Suppressor macrophage treated with lipopolysaccharide for 1 hour (primary cell): ENCODE measurements at regions not wholly inside any gene's neighbourhood (a gene's known extent, or its start where the extent isn't known, plus 50 kb on each side); places are given as distances from the start of the nearest gene placed in this dataset.

Experiments used
- DNase-seq, 3 donors: peaks; one replicate each; pipeline ENCODE4 v3.0.0-alpha.2; 2020 to 2022

DNA sequence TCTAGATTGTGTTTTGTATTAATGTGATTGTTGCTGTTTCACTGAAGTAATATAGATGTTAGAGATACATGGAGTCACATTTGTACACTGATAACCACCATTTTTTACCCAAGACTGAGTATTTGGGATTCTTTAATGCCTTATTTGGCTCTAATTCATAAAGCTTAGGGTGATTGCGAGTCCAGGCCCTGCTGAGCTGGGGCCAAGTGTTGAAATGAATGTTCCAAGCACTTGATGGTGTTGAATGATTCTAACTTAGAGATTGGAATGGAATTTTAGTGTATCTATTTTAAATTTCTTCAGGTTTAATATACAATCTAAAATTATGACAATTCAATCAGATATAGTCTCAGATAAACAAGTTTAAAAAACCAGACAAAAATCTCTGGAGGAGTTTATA lies 329.4 kb upstream of the SLC35B3 start:
- no peak for DNase-seq

DNA sequence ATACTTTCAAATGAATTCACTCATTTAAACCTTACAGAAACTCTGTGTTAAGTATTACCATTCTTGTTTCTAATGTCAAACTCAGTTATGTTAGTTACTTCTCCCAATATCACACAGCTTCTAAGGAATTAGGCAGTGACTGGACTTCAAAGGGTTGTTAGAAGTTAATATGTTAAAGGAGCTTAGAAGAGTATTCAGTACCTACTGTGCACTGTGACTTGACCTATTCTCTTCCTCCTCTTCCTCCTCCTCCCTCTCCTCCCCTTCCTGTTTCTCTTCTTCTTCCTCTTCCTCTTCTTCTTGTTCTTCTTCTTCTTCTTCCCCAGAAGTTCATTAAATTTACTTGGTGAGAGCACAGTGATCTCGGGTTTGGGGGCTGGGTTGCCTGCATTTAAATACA lies 325.6 kb upstream of the SLC35B3 start:
- no peak for DNase-seq

DNA sequence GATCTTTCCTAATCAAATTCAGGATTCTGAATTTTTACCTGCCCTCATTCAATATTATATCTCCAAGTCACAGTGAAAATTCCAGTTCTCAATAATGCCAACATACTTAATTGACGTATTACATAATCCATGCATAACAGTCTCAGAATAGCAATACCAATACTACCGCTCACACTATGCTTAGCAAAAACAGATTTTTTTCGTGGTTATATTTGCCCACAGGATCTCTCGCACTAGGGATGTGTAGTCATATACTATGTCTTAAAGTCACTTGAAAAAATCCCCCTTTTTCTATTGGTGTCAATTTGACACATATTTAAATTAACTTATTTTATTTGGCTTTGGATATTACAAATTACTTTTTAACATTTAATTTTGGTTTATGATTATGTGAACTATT lies 323.1 kb upstream of the SLC35B3 start:
- no peak for DNase-seq

DNA sequence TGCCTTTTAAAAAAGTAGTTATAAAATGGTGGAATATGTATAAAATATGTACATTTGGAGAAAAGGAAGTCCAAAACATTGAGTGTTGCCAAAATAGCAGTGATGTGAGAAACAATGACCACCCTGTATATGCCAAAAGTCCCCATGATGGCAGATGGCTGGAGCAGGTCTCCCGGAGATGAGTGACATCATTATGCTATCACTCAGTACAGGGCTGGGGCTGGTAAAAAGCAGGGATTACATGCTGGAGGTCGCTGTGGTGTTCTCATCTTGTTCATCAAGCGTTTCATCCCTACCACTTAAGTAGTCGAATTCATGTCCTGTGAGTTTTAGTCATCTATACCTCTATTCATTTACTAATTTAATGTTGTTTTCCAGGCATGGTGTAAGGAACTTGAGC lies 315.3 kb upstream of the SLC35B3 start:
- no peak for DNase-seq

DNA sequence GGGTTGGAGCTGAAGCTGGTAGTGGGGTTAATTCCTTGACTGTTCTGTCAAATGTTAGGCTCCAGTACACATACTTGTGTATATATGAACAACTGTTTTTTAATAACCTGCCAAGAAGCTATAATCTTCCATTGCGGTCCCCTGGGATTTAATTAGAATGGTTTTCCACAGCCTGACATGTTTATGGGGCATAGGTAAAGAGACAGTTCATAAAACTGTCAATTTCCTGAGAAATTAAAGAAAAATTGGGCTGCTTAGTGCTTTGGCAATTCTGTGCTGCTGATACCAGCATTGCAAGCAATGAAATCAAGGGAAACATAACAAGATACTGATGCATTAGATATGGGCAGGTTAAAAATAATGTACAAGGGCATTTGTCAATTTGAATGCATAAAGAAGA lies 314.1 kb upstream of the SLC35B3 start:
- DNase-seq: no peak

DNA sequence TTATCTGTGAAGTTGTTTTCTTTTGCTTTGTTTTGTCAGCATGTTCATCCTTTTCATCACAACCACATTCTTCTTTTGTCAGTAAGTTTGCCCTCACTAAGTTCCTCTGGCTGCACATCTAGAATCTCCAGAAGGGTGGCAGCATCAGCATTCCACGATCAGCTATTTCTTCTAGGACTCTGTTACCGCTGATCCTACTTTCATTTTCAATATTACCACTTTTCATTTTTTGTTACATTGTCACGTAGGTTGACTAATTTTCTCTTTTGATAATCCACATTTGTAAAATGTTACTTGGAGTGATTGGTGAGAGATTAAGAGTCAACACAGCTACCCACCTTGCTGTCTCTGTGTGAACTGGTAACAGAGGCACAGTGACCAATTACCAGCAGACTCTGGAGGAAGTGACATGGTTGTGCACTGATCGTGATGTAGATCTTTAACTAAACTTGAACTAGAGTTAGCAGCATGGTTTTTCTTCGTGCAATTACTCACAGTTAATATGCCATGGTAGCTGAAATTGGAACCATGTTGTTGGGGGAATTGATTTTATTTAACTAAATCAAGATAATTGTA lies 307.9 kb upstream of the SLC35B3 start:
- DNase-seq: peak; percentile 30 to 37 (median 35)

DNA sequence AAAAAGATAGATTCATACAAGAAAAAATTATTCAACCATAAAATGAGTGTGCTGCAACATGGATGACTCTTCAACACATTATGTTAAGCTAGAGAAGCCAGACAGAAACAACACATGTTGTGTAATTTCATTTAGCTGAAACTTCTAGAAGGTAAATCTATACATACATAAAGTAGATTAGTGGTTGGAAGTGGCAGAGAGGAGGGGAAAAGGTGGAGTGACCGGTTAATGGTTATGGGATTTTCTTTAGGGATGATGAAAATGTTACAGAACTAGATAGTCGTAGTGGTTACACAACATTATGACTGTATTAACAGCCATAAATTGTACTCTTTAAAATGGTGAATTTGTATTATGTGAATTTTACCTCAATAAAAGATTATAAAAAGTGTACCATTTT lies 304.1 kb upstream of the SLC35B3 start:
- DNase-seq: no peak

DNA sequence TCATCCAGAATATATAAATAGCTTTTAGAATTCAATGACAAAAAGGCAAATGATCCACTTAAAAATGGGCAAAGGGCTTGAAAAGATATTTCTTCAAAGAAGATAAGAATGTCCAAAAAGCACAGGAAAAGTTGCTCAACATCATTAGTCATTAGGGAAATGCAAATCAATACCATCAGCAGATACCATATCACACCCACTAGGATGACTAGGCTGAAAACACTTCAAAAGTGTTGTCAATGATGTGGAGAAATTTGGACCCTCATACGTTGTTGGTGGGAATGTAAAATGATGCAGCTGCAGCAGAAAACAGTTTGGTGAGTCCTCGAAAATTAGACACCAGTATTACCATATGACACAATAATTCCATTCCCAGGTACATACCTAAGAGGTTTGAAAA lies 303.6 kb upstream of the SLC35B3 start:
- DNase-seq: peak; percentile 18 to 56 (median 50)

DNA sequence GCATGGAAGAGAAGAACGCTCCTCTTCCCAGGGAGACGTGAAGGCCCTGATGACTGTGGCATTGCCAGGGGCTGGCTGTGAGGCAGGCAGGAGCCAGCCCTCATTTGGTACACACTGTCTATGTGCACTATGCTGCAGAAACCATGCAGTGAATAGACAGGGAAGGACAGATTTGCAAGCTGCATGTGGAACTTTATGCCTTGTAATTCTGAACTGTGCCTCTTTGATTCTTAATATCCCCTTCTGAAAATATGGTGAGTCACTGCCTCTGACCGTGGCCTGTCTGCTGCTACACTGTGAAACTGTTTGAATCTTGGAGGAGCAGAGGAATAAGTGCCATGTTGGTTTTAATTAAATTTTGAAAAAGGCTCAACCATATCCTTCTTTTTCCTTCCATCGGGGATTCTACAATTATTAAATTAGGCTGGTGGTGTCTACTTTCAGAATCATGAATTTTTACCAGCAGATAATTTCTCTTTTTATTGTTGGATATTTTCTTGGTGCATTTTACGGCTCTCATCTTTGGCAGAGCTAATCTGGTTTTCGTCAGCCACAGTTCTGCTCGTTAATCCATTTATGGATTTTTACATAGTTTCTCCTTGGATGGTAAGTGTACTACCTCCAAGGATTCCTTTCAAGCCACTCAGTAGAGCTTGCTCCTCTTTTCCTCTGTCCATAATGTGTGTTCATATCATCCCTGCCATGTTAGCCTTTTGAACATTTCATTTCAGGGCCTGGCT lies 301.0 kb upstream of the SLC35B3 start:
- DNase-seq: peak in 1 of 3 donors; percentile 6

DNA sequence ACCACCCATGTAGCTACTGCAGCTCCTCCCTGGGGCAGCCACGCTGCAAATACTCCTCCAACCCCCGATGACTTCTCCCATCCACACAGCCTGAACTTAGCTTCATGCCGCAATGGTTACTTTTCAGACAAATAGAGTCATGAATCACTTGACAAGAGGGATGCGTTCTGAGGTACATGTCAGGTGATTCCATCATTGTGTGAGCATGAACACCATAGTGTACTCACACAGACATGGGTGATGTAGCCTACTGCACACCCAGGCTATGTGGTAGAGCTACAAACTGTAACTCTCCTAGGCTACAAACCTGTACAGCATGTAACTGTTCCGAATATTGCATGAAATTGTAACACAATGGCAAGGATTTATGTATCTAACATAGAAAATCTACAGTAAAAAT lies 298.5 kb upstream of the SLC35B3 start:
- no peak for DNase-seq

DNA sequence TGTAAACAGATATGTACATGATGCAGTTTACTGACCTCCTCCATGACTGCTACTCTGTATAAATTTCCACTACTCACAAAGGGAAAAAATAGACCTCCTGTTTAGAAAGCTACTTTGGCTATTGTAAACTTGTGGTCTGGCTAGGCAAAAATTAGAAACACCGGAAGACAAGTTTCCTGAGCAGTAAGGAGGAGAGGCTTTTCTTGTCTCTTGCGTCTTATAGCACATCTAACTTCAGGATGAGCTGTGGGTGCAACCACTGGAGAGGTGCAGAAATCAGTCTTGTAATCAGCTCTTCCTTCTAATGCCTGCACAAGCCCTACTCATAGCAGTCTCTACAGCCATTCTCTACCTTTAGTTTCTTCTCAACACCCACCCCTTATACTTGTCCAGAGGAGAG lies 296.5 kb upstream of the SLC35B3 start:
- no peak for DNase-seq

DNA sequence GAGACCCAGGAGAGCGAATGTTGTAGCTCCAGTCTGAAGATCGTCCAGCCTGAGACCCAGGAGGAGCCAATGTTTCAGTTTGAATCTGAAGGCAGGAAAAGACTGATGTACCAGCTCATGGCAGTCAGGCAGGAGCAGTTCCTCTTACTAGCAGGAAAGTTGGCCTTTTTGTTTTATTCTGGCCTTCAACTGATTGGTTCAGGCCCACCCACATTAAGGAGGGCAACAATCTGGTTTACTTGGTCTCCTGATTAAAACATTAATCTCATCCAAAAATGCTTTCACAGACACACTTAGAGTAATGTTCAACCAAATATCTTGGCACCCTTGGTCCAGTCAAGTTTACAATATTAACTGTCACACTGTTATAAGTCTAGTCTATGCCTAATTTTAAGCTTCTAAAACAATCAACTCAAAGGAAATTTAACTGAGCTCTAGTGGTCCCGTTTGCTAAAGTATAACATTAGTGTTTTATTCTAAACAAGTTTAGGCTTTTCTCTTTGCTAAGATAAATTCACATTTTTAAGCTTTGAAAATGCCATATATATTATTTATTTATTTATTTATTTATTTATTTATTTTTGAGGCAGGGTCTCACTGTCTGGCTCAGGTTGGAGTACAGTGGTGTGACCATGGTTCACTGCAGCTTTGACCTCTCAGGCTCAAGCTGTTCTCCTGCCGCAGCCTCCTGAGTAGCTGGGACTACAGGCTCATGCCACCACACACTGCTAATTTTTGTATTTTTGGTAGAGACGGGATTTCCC lies 275.5 kb upstream of the SLC35B3 start:
- DNase-seq: no peak

DNA sequence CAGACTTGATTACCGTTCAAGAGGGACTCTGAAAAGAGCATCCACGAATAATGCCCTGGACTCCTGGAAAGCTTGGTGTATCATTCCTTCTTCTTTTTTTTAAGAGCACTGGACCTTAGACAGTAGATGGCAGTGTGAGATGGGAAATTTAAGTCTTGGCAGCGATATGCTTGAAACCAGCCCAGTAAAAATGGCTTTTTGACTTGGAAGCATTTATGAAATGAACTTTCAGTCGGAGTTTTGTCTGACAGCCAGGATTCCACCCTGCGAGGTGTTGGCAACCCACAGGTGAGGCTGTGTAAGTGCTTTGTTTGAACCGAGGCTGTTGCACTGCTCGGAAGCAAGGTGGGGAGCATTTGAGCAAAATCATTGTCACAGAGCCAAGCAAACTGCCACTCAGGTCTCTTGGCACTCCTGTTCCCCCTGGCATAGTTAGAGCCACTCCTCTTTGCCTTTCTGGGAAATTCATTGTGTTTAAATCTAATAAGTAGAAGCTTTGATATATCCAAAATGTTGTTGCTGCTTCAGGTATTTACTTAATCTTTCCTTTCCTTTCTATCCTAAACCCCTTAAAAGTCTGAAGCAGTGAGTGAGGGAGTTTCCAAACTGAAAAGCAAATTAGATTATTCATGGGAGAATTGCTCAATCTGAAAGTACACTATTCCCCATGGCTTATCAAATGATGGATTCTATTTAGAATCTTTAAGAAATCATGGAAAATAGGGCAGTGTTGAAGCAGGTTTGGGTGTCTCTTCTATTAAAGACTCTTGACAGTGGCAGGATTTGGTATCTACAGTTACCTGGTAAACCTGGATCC lies 272.8 kb upstream of the SLC35B3 start:
- DNase-seq: peak; percentile 38 to 63 (median 57)

DNA sequence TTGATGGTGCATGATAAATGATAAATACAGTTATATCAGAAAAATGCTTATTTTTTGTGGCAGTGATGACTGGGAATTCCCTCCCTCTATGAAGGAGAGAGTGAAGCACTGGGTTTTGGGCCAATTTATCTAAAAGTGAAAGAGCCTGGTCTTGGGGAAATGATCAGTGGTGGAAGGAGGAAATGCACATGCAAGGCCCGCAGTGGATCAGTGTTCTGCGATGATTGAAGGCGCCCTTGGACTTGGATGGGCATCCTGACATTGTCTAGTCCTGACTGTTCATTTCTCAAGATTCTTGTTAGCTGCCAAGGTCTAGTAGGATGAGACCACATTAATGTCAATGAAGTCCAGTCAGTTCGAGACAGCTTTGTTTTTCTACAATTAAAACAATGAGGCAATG lies 272.0 kb upstream of the SLC35B3 start:
- DNase-seq: no peak

DNA sequence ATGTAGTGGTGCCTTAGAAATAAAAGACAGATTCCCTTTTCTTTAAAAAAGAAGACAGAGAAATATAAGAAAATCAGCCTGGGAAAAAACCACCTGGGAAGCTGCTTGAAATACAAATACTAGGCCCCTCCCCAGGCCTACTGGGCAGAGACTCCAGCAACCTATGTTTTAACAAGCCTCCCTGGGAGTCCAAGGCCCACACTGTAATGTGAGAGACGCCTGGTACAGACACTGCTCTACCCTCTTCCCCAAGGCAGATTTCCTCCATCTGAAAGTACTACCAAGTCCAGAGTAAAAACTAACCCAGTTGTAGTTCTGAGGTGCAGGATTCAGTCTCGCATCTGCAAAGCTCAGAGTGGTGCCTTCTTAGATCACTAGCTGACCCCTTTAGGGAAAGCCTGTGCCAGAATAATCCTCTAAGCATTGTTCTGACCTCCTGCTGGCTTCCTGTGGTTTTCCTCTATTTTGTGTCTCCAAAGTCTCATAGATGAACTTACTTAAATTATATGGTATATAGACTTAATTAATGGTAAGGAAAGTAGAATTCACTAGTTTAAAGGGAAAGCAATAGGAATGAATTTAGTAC lies 270.2 kb upstream of the SLC35B3 start:
- no peak for DNase-seq

DNA sequence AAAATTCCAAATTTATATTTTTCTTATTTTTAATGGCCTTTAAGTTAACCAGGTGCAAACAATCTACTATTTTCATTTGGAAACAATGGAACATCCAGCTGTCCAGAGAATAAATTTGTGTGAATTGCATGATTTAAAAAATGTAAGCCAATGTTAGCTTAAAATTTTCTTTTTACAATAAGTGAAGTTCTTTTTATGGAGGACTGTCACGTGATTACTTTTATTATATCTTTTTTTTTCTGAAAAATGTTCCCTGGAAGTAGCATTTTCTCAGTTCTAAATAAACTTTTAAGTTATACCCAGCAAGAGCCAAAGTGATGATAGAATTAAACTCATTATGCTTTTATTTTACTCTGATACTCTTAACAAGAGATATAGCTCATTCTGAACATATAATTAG lies 267.7 kb upstream of the SLC35B3 start:
- no peak for DNase-seq

DNA sequence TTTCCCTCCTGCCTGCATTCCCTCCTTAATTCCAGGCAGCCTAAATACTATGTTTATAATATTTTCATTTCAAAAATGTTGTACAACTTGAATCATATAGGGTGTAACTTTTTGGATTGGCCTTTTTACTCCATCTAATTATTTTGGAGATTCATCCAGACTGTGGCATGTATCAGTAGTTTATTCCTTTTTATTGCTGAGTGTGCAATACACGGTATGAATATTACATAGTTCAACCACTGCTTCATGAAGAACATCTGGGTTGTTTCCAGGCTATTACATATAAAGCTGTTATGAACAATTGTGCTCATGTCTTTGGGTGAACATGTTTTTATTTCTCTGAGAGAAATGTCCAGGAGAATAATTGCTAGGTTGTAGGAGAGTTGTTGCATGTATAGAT lies 253.5 kb upstream of the SLC35B3 start:
- no peak for DNase-seq

DNA sequence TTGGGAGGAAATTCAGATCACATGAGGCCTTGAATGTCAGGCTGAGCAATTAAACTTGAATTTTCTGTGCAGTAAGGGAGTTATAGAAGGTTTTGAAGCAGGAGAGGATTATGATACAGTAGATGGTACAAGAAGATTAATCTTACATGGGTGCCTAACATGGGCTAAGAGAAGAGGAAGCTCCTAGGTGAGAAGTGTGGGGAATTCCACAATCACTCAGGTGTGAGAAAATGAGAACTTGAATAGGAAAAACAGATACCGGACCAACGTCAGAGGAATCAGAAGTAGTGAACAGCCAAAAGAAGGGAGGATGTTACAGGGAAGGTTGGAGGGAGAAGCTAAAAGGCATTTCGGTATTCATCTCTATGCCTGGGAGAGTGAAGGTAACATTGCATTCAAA lies 250.7 kb upstream of the SLC35B3 start:
- no peak for DNase-seq

DNA sequence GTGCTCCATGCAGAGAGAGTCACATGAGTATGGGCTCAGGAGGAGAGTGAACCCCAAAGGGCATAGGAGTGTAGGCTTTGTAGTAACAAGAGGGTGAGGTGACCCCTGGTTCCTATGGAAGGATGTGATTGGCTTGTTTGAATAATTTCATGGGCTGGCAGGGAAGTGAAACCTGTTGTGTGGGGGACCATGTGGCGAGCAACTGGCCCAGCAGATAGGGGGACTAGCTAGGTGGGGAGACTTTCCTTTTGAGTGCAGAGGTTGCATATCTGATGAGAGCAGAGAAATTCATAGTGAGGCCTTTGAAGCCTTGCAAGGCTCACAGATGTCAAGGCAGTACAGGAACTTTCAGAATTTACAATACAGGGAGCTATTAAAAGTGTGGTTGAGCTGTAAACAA lies 247.9 kb upstream of the SLC35B3 start:
- DNase-seq: no peak

DNA sequence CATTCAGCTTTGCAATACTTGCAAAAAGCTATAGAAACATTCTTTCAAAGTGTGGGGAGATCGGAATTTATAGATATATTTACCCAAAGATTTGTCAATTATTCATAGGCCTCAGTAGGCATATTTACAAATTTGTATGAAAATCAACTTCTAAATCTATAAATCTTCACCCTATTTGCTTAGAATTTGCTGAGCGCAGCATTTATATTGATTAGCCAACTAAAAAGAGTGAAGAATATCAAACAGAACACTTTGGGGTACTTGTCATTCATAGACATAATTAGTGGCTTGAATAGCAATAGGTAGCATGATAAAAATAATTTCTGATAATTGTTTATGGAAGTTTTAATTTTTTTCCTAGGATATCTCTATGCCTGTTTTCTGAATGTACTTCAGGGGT lies 244.5 kb upstream of the SLC35B3 start:
- DNase-seq: no peak

DNA sequence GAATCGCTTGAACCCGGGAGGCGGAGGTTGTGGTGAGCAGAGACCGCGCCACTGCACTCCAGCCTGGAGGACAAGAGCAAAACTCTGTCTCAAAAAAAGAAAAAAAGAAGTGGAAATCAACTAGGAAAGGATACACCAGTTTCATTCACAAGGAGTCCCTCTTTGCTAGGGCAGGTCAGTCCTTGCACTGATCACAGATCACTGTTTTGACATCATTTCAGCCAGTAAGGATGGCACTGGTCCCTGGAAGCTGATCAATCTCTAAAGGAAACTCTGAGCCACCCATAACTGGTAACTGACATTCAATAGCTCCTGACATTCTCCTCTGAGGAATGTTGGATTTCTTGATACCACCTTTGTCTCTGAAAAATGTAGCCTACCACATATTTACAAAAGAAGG lies 243.1 kb upstream of the SLC35B3 start:
- DNase-seq: no peak

DNA sequence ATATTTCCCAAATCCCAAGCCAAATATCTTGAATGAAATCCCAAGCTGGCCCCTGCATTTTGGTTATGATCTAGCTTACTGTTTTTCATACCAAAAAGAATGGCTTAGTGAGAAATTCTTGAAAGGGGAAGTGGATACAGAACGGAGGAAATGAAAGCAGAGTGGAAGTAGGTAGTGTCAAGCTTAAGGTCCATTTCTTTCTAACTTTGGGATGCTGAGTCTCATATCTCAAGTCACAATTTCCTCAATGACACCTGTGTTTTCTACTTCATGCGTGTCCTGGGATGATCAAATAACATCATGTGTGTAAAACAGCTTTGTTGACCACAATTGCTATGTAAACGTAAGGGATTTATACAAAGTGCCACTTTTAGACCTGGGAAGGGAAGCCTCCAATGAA lies 238.8 kb upstream of the SLC35B3 start:
- peak in 1 of 3 donors; percentile 9 for DNase-seq

DNA sequence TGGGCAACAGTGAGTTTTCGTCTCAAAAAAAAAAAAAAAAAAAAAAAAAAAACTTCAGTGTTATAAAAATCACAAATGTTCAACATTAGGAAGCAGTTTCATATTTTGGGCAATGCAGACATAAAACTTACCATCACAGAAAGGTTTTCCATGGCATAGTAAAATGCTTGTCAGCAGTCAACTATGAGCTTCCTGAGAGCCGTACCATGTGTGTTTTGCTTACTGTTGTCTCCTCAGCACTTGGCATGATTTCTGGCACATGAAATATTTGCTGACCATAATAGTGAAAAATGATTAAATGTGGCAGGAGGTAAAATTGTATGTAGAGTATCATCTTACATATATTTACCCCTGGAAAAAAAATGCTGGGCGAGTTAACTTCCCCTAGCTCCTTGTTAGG lies 237.5 kb upstream of the SLC35B3 start:
- no peak for DNase-seq
